ENCODE measurements at regions not wholly inside any gene's neighbourhood (a gene's known extent, or its start where the extent isn't known, plus 50 kb on each side); places are given as distances from the start of the nearest gene placed in this dataset.

DNA sequence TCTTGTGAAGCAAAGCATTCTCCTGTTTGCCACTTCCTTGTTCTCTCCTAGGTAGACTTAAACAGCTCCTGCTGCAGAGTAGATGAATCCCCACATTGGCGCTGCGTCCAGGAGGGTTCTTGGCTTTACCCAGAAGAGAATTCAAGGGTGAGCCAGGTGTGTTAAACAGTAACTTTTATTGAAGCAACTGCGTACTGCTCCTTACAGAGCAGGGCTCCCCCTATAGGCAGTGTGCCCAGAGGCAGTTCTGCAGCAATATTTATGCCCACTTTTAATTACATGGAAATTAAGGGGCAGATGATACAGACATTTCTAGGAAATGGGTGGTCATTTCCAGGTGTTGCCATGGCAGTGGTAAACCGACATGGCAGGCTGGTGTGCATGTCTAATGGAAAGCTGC is 987.6 kb upstream of the RBFOX1 start:
- DNase-seq, result no peak

GRCh38 chr16:6343157-6343556 is 989.5 kb upstream of the RBFOX1 start:
- no peak for DNase-seq

GRCh38 chr16:6341981-6342380 is 990.7 kb upstream of the RBFOX1 start:
- no peak for DNase-seq

DNA sequence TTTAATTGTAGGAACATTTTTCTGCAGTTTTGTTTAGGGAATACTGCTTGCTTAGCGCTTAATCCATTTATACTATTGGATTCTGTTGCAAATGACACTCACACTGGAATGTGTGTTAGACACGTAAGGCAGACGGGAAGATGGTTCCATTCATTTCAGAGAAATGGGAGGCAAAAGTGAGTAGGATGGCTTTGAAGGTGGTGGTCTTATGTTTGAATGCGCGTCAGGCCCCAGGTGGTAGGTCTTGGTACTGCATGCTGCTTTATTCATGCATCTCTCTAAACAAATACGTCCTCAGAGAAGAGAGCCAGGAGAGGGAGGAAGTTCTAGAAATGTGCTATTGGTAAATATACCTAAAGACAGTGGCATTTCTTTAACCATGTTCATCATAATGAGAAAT is 997.6 kb upstream of the RBFOX1 start:
- no peak for DNase-seq

DNA sequence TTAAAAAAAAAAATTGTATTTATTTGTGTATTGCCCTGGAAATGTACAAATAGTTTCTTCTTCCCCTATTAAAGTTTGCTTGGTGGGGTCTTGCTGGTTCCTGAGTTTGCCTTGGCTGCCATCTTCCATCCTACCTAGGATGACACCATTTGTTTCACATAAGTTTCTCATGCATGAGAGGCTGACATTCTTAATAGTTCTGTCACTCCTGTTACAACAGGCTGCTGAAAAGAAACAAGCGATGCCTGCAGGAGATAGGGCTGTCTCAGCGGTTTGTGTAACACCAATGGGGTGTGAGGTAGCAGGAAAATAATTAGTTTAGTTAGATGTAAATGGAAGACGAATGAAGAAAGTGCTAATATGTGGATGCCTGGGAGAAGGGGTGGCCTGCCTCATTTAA is 1000.9 kb upstream of the RBFOX1 start:
- DNase-seq, result no peak

- no peak for DNase-seq
These were observed 1014.7 kb upstream of the RBFOX1 start for GRCh38 chr16:6317934-6318333.

DNA sequence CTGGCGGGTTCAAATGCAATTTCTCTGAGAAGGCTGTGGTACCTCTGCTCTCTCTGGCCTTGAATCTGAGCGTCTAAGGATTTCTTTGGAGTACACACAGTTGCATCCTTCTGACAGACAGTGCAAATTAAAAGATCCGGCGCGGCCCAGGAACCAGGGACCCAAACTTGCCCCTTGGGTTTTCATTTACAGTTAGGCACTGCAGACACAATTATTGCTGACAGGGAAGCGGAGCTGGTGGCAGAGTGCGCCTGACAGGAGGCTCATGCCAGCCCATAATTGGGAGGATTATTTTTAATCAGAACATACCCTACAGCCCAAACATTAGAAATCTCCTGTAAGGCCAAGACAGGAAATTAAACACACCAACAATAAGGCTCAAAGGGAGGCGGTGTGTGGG is 1023.4 kb upstream of the RBFOX1 start:
- DNase-seq, result no peak

GRCh38 chr16:6308176-6308575 is 1024.5 kb upstream of the RBFOX1 start:
- no peak for DNase-seq

DNA sequence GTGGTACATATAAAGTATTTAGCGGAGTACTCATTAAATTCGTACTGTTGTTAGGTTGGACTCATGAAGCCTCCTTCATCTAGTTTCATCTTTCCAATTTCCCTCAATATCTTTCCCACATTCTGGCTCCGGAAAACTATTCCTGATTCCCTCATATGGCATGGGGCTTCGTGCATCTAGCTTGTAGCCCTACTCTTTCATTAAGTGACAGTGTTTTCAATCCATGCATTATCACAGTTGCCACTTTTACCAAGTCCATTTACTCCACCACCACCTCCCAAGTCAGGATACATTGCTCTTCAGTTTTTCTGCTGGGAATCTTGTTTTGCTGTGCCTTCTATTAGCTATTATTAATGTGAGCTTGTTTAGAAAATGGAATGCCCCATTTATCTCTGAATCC is 1032.1 kb upstream of the RBFOX1 start:
- DNase-seq, result no peak

DNA sequence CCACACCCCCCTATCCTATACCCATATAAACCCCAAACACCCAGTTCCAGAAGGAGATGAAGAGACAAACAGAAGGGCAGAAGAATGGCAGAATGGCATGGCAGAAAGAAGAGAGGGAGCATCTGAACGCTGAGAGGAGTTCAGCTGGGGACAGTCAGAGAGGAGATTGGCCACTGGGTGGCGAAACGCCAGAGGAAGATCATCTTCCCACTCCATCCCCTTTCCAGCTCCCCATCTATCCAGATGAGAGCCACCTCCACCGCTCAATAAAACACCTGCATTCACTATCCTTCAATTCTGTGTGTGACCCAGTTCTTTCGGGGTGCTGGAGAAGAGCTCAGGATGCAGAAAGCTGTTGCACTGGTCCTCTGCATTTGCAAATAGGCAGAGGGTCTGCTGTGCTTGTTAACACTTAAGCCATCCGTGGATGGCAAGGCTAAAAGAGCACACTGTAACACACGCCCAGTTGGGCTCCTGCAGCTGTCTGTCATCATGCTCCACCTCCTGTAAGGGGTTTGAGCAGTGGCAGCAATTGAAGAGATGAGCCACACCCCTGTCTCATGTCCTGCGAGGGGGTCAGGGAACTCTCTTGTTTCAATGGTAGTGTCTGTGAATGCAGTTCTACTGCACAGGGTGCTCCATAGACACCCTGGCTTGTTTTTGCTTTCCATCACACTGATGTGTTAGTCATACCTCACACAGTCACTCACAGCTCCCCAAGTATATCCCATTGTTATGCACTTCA is 1034.8 kb upstream of the RBFOX1 start:
- DNase-seq, result no peak

DNA sequence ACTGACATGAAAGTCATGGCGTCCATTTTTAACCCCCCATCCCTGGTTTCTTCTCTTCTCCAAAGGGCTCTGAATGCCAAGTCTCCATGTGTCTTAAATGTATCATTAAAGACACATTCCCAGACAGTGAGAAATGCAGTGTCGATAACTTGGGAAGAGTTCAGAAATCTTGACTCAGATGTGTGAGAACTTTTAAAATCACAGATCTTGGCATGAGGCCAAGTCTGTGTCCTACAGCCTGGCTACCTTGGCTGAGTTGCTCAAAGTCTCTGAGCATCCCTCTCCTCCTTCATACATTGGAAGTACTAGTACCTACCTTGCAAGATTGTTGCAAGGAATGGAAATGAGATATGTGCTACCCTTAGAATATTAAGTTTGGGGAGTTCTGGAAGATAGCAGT is 1046.5 kb upstream of the RBFOX1 start:
- DNase-seq, result no peak

- DNase-seq, result no peak
These were observed 1047.9 kb upstream of the RBFOX1 start for GRCh38 chr16:6284731-6285130.

DNA sequence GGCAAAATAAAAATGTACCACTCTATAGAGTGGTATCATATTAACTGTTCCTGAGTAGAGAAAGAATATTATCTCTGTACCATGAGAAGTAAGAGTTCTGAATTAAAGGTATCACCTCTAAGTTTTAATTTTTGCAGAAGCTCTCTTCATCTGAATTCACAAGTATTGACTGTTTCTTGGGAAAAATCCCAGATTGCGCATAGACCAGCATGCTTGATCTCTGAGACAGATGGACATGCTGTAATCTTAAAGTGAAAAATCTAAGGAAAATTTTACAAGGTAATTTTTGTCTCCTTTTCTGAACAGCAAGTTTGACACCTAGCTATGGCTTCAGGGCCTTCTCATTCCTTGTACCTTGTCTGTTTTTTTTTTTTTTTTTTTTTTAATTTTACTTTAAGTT is 1050.7 kb upstream of the RBFOX1 start:
- no peak for DNase-seq

GRCh38 chr16:6281274-6281673 is 1051.4 kb upstream of the RBFOX1 start:
- no peak for DNase-seq

DNA sequence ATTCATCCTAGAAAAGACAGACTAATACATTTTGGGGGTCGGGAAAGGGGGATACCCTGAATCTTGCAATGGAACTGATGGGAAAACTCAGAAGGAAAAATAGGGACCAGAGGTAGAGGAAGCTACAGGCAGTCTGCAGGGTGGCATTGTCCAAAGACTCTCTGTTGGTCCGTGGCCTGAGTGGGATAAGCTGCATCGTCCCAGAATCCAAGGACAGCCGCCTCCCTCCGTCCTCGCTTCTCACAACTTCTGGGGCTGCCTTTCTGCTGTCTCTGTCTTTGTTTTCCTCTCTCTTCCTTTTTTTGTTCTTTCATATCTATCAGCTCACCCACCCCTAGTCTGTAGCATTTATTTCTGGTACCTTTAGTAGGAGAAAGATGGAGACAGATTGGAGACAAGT is 1052.6 kb upstream of the RBFOX1 start:
- DNase-seq, result no peak

- DNase-seq, result no peak
These were observed 1053.4 kb upstream of the RBFOX1 start for GRCh38 chr16:6279286-6279685.

DNA sequence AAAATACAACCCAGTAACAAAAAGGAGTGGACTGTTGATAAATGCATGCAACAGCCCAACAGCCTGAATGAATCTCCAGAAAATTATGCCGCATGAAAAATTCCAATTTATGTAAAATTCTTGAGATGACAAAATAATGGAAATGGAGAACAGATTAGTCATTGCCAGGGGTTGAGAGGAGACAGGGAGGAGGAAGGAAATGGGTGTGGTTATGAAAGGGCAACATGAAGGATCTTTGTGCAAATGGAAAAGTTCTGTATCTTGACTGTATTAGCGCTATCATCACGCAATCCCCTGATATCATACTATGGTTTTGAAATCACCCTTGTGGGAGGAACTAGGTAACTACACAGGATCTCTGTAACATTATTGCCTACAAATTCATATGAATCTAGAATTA is 1058.3 kb upstream of the RBFOX1 start:
- DNase-seq, result no peak

DNA sequence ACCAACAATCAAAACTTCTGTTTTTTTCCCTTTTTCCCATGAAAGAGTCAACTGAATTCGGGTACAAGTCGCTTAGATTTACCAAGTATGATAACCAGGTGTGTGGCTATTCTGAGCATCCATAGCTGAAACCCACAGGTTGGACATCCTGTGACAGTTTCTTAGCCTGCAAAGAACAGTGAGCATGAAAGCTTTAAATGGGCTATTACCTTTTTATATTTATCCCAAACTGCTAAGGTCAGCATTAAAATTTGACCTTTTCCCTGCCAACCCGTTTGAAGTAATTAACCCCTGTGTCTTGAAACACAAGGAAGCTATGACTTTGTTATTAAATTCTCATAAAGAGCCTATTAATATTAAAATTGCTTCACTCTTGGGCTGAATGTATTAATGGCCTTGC is 1065.0 kb upstream of the RBFOX1 start:
- no peak for DNase-seq

- DNase-seq, result no peak
These were observed 1065.9 kb upstream of the RBFOX1 start for GRCh38 chr16:6266703-6267102.

DNA sequence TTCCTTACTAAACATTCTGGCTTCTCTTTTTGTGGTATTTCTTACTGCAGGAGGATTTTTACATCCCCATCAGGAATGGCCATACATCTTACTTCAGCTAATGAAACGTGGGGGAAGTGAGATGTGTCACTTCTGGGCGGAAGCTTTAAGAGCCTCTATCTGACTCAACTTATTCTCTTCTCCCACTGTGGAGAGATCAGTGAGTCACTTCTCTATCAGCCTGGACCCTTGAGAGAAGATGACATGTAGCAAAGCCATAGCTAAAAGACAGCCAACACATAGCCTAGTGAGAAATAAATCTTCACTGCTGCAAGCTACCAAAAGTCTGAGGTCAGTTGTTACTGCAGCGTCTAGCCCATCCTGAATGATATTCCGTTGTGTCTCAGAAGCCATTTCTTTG is 1066.7 kb upstream of the RBFOX1 start:
- no peak for DNase-seq

- no peak for DNase-seq
These were observed 1074.6 kb upstream of the RBFOX1 start for GRCh38 chr16:6258056-6258455.

DNA sequence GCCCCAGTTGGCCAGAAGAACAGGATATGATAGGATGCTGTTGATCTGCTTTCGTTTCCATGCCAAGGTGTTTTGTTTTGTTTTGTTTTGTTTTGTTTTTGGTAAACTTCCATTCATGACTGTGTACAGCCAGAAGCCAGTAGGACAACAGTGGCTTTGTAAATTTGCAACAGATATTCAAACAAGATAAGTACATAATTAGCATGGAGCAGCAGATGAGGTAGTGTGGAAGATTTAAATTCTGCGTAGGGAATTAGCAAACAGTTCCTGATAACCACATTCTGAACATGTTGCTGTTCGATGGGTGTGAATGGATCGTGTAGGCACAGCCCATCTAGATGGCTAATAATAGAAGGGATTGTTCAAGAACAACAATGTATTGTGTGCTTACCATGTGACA is 1080.1 kb upstream of the RBFOX1 start:
- no peak for DNase-seq

GRCh38 chr16:6250511-6250910 is 1082.1 kb upstream of the RBFOX1 start:
- no peak for DNase-seq

GRCh38 chr16:6249863-6250262 is 1082.8 kb upstream of the RBFOX1 start:
- DNase-seq, result no peak

- no peak for DNase-seq
These were observed 1084.4 kb upstream of the RBFOX1 start for GRCh38 chr16:6248199-6248598.

DNA sequence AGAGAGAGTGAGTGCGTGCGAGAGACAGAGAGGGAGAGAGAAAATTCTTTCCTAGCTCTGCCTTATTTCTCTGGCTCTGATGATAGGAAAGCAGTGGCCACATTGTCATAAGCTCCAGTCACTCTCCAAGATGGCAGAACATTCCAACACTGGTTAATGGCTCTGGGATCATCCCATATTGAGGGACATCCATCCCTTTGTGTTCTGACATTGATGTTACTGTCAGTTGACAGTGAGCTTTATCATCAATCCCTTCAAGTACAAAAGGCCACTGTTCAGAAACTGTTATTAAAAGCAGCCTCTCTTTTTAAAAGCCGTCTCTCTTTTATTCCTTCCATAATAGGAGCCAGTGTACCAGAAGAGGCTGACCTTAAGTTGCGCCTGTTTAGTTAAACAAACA is 1084.9 kb upstream of the RBFOX1 start:
- DNase-seq, result no peak

Data from GF-D8 (cell line).